Subcutaneous abdominal adipose tissue (tissue), 5 donors: ENCODE measurements at regions not wholly inside any gene's neighbourhood (a gene's known extent, or its start where the extent isn't known, plus 50 kb on each side); places are given as distances from the start of the nearest gene placed in this dataset.

Experiments
- H3K27ac ChIP-seq: one replicate; pipeline ENCODE4 v1.7.0; 2013; ENCODE audit warnings: low read depth, mild to moderate bottlenecking, inconsistent platforms, low read length, moderate library complexity
- H3K27me3 ChIP-seq, 5 donors: one replicate each; pipeline ENCODE4 v1.7.0; 2013; ENCODE audit warnings: low read length in 5 of 5, inconsistent platforms in 1 of 5; ENCODE audit not compliant: control insufficient read depth in 5 of 5, insufficient read depth in 4 of 5
- H3K36me3 ChIP-seq, 5 donors: one replicate each; pipeline ENCODE4 v1.7.0; 2013; ENCODE audit warnings: low read length in 5 of 5; ENCODE audit not compliant: control insufficient read depth in 5 of 5, insufficient read depth in 5 of 5
- H3K4me1 ChIP-seq, 5 donors: one replicate each; pipeline ENCODE4 v1.7.0; 2013; ENCODE audit warnings: low read length in 5 of 5, mild to moderate bottlenecking in 3 of 5, moderate library complexity in 1 of 5; ENCODE audit not compliant: control insufficient read depth in 5 of 5, insufficient read depth in 5 of 5
- H3K4me3 ChIP-seq, 5 donors: one replicate each; pipeline ENCODE4 v1.7.0; 2013; ENCODE audit warnings: low read length in 5 of 5, low read depth in 1 of 5
- H3K9ac ChIP-seq, 5 donors: one replicate each; pipeline ENCODE4 v1.7.0; 2013; ENCODE audit warnings: low read length in 5 of 5, mild to moderate bottlenecking in 4 of 5, moderate library complexity in 3 of 5
- H3K9me3 ChIP-seq, 5 donors: one replicate each; pipeline ENCODE4 v1.7.0; 2013; ENCODE audit warnings: low read length in 5 of 5; ENCODE audit not compliant: control insufficient read depth in 5 of 5
- donor health status: healthy.
- donor health status: healthy.
- donor health status: healthy.
- donor health status: healthy.
- donor health status: healthy.

DNA sequence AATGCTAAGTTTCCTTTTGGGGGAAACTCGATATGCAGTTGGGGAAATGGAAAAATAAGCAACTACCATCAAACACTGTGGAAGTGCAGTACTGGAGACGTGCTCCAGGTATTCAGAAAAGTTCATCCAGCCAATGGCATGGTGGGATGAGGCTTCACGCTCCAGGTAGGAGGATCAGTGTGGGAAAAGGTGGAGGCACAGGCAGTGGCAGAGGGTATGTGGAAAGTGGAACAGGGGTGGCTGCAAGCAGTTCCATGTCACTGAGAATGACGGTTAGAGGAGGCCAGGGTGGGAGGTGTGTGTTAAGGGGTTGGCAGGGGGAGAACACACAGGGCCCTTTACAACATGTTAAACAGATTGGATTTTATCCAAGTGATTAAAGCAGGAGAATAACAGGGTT lies 105.1 kb upstream of the NCAM1 start:
- Histone ChIP-seq H3K4me1 (no peaks in the 10 kb centered on the region), H3K27me3 (peaks cover 0 to 7% (median 3%) of the 10 kb centered on the region in 5 donors), H3K4me3 (no peak overlapping the region), H3K27ac (no peak overlapping the region), H3K9me3 (peaks cover 3 to 8% (median 3%) of the 10 kb centered on the region in 5 donors), H3K36me3 (no peaks in the 10 kb centered on the region), H3K9ac (no peak overlapping the region)

DNA sequence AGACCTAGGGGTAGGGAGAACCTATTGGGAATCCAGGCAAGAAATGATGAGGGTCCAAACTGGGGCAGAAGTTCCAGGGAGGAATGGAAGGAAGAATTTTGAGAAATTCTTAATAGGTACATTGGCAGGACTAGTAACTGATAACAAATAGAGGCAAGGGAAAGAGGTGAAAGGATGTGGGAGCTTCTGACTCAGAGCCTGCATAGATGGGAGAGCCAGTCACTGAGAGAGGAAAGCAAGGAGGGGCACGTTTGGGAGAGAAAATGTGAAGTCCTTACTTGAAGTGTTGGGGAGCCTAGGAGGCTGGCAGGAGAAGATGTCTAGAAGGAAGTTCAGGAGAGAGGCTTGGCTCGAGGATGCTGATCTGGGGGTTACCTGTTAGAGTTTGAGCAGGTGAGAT lies 104.6 kb upstream of the NCAM1 start:
- Histone ChIP-seq H3K27ac (no peak overlapping the region), H3K4me1 (no peaks in the 10 kb centered on the region), H3K36me3 (no peaks in the 10 kb centered on the region), H3K9ac (no peak overlapping the region), H3K4me3 (no peak overlapping the region), H3K9me3 (peaks cover 3 to 8% (median 8%) of the 10 kb centered on the region in 5 donors), H3K27me3 (peaks cover 0 to 7% (median 3%) of the 10 kb centered on the region in 5 donors)

DNA sequence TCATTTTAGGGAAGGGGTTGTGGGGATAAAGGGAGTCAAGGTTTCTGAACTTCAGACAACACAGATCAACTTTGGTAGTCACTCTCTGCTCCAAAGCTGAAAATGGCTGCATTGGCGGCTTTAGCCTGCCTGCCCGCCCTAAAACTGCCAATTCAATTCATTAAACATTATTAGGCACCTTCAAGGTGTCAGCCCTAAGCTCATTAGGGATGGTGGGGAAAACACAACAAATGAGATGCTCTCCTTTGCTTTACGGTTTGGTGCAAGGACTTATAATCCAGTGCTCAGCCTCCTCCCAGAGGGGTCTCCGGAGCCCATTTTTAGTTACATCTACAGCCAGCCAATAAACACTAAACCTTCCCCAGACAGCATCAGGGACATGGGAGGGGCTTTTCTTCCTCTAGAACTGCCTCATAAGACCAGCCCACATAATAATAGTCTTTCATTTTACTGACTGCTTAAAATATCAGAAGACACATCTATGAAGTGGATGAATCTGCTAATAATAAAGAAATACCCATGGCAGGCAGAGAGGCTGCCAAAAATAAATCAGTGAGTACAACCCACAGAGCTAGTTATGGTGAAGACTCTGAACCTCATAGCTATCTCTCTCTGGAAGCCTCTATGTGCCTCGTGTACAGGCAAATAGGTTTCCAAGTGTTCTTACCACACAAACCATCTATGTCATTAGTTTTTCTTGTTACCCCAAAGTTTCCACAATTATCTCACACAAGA lies 102.8 kb upstream of the NCAM1 start:
- no peak overlapping the region for H3K9ac ChIP-seq
- peaks cover 0 to 7% (median 3%) of the 10 kb centered on the region in 5 donors for H3K27me3 ChIP-seq
- no peak overlapping the region for H3K4me3 ChIP-seq
- no peaks in the 10 kb centered on the region for H3K36me3 ChIP-seq
- H3K27ac ChIP-seq = no peak overlapping the region
- H3K4me1 ChIP-seq = no peaks in the 10 kb centered on the region
- peaks cover 8 to 19% (median 10%) of the 10 kb centered on the region in 5 donors for H3K9me3 ChIP-seq

DNA sequence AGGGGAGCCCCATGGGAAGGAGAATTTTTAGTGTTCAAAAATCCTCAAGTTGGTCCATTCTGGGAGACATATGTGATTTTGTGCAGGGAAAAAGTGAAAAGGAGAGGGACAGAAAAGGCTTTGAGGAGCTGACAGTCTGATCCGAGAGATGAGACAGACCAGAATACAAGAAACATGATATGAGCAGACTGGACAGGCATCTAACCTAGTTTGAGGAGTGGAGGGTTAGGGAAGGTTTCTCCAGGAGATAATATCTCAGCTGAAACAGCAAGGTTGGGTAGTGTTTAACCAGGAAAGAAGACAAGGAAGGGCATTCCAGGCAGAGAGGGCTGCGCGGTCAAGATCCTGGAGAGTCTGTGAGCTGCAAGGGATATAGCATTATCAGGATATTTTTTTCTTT lies 101.4 kb upstream of the NCAM1 start:
- H3K4me1 ChIP-seq = no peaks in the 10 kb centered on the region
- no peak overlapping the region for H3K9ac ChIP-seq
- H3K4me3 ChIP-seq = no peak overlapping the region
- H3K27ac ChIP-seq = no peak overlapping the region
- peaks cover 8 to 19% (median 10%) of the 10 kb centered on the region in 5 donors for H3K9me3 ChIP-seq
- peaks cover 0 to 7% (median 3%) of the 10 kb centered on the region in 5 donors for H3K27me3 ChIP-seq
- no peaks in the 10 kb centered on the region for H3K36me3 ChIP-seq

DNA sequence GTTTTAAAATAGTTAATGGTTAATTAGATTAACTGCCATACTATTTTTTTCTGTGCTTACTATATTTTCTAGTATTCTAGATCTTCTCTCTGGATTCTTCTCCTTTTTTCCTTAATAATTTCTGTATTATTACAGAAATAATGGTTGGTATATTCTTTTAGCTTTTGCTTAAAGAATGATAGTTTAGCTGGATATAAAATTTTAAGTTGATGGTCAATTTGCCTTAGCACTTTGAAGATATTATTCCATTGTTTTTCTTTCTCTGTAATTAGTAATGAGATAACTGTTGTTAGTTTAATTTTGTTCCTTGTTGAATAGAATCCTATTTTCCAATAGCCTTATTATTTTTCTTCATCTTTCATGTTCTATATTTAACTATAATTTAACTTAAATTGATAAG lies 99.9 kb upstream of the NCAM1 start:
- peaks cover 0 to 4% (median 3%) of the 10 kb centered on the region in 5 donors for H3K27me3 ChIP-seq
- H3K27ac ChIP-seq = no peak overlapping the region
- H3K9ac ChIP-seq = no peak overlapping the region
- H3K4me3 ChIP-seq = no peak overlapping the region
- peaks cover 8 to 19% (median 12%) of the 10 kb centered on the region in 5 donors for H3K9me3 ChIP-seq
- no peaks in the 10 kb centered on the region for H3K36me3 ChIP-seq
- no peaks in the 10 kb centered on the region for H3K4me1 ChIP-seq

DNA sequence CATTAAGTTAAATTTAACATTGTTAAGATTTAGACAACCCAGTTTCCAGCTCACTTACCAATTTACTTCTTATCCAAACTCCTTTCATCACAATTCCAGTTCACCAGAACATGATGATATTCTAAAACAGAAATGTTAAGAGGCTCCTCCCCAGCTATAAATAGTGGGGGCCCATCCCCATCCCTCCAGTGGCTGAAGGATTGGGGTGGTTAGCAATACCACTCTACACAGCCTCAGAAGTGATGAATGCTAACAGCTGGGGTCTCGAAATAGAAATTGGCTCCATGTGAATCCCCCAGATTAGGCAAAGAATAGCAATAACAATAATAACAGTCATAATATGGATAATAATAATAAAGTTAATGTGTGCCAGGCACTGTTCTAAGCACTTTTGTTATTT lies 97.9 kb upstream of the NCAM1 start:
- H3K9ac ChIP-seq = no peak overlapping the region
- no peaks in the 10 kb centered on the region for H3K4me1 ChIP-seq
- H3K36me3 ChIP-seq = no peaks in the 10 kb centered on the region
- no peak overlapping the region for H3K27ac ChIP-seq
- H3K9me3 ChIP-seq = peaks cover 8 to 19% (median 12%) of the 10 kb centered on the region in 5 donors
- peaks cover 0 to 3% (median 0%) of the 10 kb centered on the region in 5 donors for H3K27me3 ChIP-seq
- no peak overlapping the region for H3K4me3 ChIP-seq

DNA sequence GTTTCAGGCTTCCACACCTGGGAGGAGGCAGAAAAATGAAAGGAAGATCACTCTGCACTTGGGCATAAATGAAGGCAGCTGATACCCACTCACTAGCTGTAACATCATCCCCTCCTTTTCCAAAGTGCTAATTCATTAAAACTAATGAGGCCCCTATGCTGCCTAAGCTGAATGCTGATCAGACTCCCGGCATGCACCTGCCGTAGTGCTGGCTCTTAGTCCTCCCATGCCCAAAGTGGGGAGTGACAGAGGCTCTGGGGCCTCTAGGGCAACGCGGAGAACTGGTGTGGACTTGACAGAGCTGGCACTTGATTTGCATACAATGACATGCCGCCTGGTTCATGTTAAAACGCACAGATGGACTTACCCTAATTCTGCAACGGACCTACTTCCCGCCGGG lies 96.5 kb upstream of the NCAM1 start:
- no peak overlapping the region for H3K27ac ChIP-seq
- no peaks in the 10 kb centered on the region for H3K4me1 ChIP-seq
- no peak overlapping the region for H3K4me3 ChIP-seq
- no peaks in the 10 kb centered on the region for H3K36me3 ChIP-seq
- no peak overlapping the region for H3K9ac ChIP-seq
- H3K27me3 ChIP-seq = peaks cover 0 to 3% (median 0%) of the 10 kb centered on the region in 5 donors
- peaks cover 8 to 19% (median 12%) of the 10 kb centered on the region in 5 donors for H3K9me3 ChIP-seq

DNA sequence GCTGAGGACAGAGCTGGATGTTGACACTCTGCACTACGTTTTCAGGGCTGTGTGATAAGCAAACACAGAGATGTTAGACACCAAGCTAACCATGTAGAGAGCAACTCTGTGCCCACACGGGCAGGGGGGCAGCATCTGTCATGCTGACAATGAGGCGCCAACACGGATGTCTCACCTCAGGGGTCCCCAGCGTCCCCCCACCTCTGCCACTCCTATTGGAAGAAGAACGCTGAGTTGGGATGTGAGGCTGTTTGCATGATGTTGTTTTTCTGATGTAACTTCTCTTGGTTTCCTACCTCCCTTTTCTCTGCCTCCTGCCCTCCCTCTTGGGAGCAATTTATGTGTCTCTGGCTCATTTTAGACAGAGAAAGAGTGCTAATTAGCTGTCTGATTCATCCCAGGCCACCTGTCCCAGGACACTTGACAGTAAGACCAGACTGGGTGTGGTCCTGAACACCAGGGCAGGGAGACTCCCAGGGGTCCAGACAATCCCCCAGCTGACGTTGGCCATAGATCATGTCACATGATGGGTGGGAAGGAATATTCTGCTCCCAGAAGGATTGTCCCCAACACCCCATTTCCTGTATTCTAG lies 89.2 kb upstream of the NCAM1 start:
- no peak overlapping the region for H3K4me3 ChIP-seq
- H3K4me1 ChIP-seq = no peaks in the 10 kb centered on the region
- peaks cover 0 to 13% (median 10%) of the 10 kb centered on the region in 5 donors for H3K27me3 ChIP-seq
- no peaks in the 10 kb centered on the region for H3K9me3 ChIP-seq
- H3K27ac ChIP-seq = no peak overlapping the region
- H3K36me3 ChIP-seq = no peaks in the 10 kb centered on the region
- no peak overlapping the region for H3K9ac ChIP-seq

DNA sequence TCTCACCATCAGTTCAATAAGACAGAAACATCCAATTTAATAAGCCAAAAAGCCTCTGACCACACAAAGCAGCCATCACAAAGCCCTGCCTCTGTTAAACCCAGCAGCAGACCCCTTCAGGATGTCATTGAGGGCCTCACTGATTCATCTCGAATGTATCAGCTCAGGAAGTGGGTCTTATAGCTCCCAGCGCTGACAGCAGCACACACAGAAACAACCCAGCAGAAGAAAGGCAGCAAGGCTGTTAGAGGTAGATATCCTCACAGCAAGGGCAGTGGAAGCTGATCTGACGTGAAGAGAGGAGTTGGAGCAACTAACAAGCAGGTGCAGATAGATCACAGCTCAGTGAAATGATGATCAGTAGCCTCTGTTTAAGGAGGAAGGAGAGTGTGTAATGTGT lies 86.2 kb upstream of the NCAM1 start:
- Histone ChIP-seq H3K9ac (no peak overlapping the region), H3K27me3 (peaks cover 0 to 13% (median 10%) of the 10 kb centered on the region in 5 donors), H3K36me3 (no peaks in the 10 kb centered on the region), H3K27ac (no peak overlapping the region), H3K4me1 (no peaks in the 10 kb centered on the region), H3K4me3 (no peak overlapping the region), H3K9me3 (no peaks in the 10 kb centered on the region)

DNA sequence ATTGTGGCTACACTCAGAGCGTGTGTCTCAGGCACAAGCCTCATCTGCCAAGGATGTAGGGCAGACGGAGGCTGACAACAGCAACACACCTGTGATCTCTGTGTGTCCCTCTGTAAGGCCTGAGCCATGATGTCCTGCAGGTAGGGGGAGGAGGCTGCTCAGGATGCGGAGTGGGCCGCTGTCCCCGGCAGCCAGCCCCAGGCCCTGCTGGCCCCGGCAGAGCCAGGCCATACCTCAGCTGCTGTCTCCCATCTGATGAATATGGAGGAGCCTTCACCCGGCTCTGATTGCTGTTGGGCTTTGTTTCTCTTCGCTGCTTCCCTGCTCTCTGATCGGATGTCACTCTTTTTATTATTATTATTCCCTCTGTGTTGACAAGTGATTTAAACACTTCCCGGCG lies 83.6 kb upstream of the NCAM1 start:
- H3K27ac ChIP-seq = no peak overlapping the region
- H3K27me3 ChIP-seq = peaks cover 0 to 4% (median 1%) of the 10 kb centered on the region in 5 donors
- H3K36me3 ChIP-seq = no peaks in the 10 kb centered on the region
- H3K4me3 ChIP-seq = no peak overlapping the region
- H3K9ac ChIP-seq = no peak overlapping the region
- peaks cover 0 to 12% (median 8%) of the 10 kb centered on the region in 5 donors for H3K4me1 ChIP-seq
- H3K9me3 ChIP-seq = no peaks in the 10 kb centered on the region
